ENCODE measurements at regions not wholly inside any gene's neighbourhood (a gene's known extent, or its start where the extent isn't known, plus 50 kb on each side); places are given as distances from the start of the nearest gene placed in this dataset.

DNA sequence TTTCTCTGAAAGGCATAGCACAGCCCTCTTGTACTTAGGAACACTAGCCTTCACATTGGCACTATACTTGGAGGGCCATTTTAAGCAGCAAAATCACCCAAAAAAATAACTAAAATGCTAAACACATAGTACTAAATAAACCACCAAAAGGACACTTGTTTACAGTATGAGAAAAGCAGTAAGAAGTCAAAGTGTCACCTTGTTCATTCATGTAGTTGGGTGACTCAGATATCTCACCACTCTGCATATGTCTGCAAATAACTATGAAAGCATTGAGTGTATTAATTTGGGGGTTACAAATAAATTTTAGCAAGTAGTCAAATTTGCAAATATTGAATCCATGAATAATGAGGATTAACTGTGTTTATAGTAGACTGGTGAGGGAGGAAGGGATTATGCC lies 107.6 kb downstream of the ELAPOR2 start:
- TF ChIP-seq POLR2A (IDR thresholded peaks at IDR 0.05; ENCODE audit: low read depth, low read length) (no peak), TAF1 (IDR thresholded peaks at IDR 0.05; ENCODE audit: borderline replicate concordance, low read depth, low read length) (no peak), POLR2AphosphoS5 (IDR thresholded peaks at IDR 0.05; ENCODE audit: low read depth, low read length) (no peak)
- no peak for FAIRE-seq
- DNase-seq (ENCODE audit: insufficient read length), result no peak

DNA sequence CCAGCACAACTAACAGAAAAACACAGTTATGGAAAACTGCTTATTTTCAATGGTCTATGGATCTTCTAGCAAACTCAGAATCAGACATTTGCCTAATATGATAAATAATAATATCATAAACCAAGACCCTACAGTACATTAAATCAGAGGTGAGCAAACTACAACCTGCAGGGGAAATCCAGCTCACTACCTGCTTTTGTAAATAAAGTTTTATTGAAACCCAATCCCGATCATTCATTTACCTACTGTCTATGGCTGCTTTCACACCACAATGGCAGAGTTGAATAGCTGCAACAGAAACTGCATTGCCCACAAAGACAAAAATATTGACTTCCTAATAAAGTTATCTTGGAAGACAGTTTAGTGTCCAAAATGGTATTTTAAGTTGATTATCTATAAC lies 108.5 kb downstream of the ELAPOR2 start:
- FAIRE-seq (no peak), DNase-seq (ENCODE audit: insufficient read length) (no peak)
- no peak for TF ChIP-seq POLR2A (IDR thresholded peaks at IDR 0.05; ENCODE audit: low read depth, low read length)
- TF ChIP-seq POLR2AphosphoS5 (IDR thresholded peaks at IDR 0.05; ENCODE audit: low read depth, low read length), result no peak
- TF ChIP-seq TAF1 (IDR thresholded peaks at IDR 0.05; ENCODE audit: borderline replicate concordance, low read depth, low read length), result no peak

DNA sequence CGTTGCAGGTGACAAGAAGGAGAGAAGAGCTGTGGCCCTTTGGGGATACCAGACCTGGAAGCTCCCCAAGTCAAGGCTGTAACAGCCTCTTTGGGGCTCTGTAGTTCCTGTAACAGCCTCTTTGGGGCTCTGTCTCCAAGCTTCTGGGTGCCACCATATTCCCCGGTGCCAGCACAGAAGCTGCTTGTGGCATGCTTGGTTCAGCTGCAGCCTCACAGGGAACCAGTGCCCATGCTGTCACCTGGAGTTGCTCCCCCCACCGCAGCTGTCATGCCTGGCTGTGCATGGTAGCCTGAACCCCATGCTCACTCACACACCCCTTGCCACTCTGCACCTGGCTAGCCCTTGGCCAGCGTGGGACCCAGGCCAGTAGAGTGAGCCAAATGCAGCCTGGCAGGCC lies 109.1 kb downstream of the ELAPOR2 start:
- DNase-seq (ENCODE audit: insufficient read length), result no peak
- FAIRE-seq, result no peak
- TF ChIP-seq POLR2A (IDR thresholded peaks at IDR 0.05; ENCODE audit: low read depth, low read length) (no peak), POLR2AphosphoS5 (IDR thresholded peaks at IDR 0.05; ENCODE audit: low read depth, low read length) (no peak), TAF1 (IDR thresholded peaks at IDR 0.05; ENCODE audit: borderline replicate concordance, low read depth, low read length) (no peak)

DNA sequence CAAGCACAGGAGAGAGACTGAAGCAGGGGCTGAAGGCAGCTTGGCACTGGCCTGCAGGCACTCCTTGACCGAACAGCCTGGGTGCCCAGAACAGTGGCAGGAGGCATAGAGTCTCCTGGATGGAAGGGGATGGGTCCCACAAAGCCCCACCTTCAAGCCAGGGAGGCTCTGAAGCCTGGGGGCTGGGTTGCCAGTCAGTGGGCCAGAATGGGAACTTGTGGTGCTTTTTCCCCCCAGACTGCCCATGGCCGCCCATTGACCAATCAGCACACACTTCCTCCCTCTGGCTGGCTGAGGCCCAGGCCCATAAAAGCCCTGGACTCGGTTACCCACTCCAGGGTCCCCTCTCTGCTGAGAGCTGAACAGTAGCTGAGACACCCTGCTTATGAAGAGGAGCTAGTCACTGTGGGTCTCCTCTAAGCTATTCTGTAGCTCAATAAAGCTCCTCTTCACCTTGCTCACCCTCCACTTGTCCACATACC lies 109.6 kb downstream of the ELAPOR2 start:
- TF ChIP-seq POLR2A (IDR thresholded peaks at IDR 0.05; ENCODE audit: low read depth, low read length), result no peak
- TF ChIP-seq TAF1 (IDR thresholded peaks at IDR 0.05; ENCODE audit: borderline replicate concordance, low read depth, low read length), result no peak
- TF ChIP-seq POLR2AphosphoS5 (IDR thresholded peaks at IDR 0.05; ENCODE audit: low read depth, low read length), result no peak
- DNase-seq (ENCODE audit: insufficient read length) (no peak), FAIRE-seq (no peak)

DNA sequence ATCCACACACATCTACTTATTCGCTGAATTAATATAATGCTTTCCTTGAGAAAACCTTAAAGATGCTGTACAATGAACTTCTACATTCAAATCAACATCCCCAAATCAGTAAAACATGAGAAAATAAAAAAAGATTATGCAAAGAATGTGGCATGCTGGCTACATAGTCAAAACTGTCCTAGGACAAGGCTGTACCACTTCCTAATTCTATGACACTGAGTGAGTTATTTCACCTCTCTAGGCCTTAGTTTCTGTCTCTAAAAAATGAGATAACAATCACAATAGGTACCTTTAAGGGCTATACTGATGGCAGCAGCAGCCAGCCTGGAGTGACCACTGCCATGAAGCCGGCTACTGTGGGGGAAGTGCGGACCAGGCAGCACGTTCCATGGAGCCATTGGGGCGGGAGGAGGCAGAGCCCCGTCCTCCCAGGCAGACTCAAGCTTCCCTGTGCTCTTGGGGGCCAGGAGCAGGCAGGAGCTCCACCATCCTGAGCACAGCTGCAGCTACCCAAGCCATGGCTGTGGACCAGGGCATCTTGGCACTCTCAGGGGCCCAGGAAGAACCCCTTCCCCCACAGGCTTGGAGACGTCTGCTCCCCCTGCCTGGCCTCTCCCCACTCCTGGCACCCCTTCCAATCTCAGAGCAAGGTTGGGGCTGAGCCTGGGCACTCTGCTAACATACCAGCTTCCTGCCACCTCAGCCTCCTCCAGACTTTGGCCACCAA lies 110.2 kb downstream of the ELAPOR2 start:
- FAIRE-seq, result peak; percentile 96
- TF ChIP-seq TAF1 (IDR thresholded peaks at IDR 0.05; ENCODE audit: borderline replicate concordance, low read depth, low read length) (no peak), POLR2AphosphoS5 (IDR thresholded peaks at IDR 0.05; ENCODE audit: low read depth, low read length) (no peak), POLR2A (IDR thresholded peaks at IDR 0.05; ENCODE audit: low read depth, low read length) (no peak)

DNA sequence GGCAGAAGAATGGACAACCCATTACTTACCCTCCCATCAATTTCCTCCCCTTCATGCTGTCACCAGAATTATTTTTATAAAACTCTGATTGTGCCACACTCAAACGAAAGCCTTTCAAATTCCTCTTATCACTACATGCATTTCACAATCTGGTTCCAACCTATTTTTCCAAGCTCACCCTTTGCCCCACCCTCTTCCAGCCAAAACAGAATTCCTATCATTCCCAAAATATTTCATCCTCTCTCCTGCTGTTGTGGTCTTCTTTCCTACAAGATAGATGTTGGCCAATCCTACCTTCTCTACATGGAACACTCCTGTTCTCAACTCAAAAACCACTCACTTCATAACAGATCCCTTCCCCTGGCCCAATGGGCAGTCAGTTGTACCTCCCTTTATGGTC lies 111.5 kb downstream of the ELAPOR2 start:
- no peak for TF ChIP-seq POLR2AphosphoS5 (IDR thresholded peaks at IDR 0.05; ENCODE audit: low read depth, low read length)
- TF ChIP-seq TAF1 (IDR thresholded peaks at IDR 0.05; ENCODE audit: borderline replicate concordance, low read depth, low read length), result no peak
- no peak for TF ChIP-seq POLR2A (IDR thresholded peaks at IDR 0.05; ENCODE audit: low read depth, low read length)
- FAIRE-seq (no peak), DNase-seq (ENCODE audit: insufficient read length) (no peak)

More for the DNA sequence above, 110.2 kb downstream of the ELAPOR2 start:
- DNase-seq (ENCODE audit: insufficient read length), result no peak

DNA sequence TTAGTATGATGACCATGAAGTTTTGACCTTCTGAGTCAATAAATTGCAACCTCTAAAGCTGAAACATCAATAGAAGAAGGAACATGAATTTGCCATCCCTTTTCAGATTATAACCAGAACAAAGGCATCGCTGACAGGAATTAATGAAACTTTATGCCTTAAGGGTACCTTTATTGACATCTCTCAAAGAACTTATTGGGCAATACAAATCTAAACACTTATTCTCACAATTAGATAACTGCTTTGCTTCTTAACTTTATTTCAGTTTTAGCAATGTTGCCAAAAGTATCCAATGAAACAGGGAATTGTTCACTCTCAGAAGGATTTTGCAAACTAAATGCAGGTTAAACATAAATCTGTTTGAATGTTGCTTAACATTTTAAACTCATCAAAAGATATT lies 116.0 kb downstream of the ELAPOR2 start:
- DNase-seq (ENCODE audit: insufficient read length), result no peak
- no peak for FAIRE-seq
- TF ChIP-seq POLR2A (IDR thresholded peaks at IDR 0.05; ENCODE audit: low read depth, low read length) (no peak), POLR2AphosphoS5 (IDR thresholded peaks at IDR 0.05; ENCODE audit: low read depth, low read length) (no peak), TAF1 (IDR thresholded peaks at IDR 0.05; ENCODE audit: borderline replicate concordance, low read depth, low read length) (no peak)

DNA sequence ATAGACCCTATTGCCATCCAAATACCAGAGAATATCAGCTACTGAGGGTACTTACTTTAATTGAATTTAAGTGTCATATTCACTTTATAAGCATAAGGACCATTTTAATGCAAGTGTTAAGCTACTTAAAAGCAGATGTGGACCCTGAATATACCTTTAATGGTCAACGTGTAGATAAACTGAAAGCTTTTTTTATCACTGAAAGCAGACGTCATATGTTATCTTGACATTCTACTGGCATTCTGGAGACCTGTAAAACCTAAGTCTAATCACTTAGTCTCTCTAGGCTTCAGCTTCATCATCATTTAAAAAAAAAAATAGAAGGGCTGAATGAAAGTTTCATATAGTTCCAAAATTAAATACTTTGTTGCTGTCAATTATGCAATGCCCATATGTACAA lies 116.5 kb downstream of the ELAPOR2 start:
- TF ChIP-seq POLR2A (IDR thresholded peaks at IDR 0.05; ENCODE audit: low read depth, low read length), result no peak
- no peak for TF ChIP-seq POLR2AphosphoS5 (IDR thresholded peaks at IDR 0.05; ENCODE audit: low read depth, low read length)
- TF ChIP-seq TAF1 (IDR thresholded peaks at IDR 0.05; ENCODE audit: borderline replicate concordance, low read depth, low read length), result no peak
- no peak for FAIRE-seq
- DNase-seq (ENCODE audit: insufficient read length), result no peak

DNA sequence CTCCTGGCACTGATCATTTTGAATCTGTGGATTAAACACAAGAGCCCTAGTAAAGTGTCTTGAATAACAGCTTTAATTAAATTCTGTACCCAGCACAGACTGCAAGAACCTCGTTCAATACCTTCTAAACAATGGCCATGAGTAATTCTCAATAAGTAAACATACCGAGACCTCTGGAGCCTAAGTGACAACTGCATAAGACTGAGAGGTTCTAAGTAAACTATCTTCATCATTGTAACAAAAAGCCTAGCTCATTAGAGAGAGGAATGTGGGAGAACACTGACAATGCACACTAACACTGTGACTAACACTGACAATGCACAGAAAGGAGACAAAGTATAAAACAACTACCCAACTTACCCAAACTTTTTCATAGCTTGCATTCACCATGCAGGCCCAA lies 117.4 kb downstream of the ELAPOR2 start:
- FAIRE-seq (no peak), DNase-seq (ENCODE audit: insufficient read length) (no peak)
- TF ChIP-seq POLR2A (IDR thresholded peaks at IDR 0.05; ENCODE audit: low read depth, low read length) (no peak), POLR2AphosphoS5 (IDR thresholded peaks at IDR 0.05; ENCODE audit: low read depth, low read length) (no peak), TAF1 (IDR thresholded peaks at IDR 0.05; ENCODE audit: borderline replicate concordance, low read depth, low read length) (no peak)

DNA sequence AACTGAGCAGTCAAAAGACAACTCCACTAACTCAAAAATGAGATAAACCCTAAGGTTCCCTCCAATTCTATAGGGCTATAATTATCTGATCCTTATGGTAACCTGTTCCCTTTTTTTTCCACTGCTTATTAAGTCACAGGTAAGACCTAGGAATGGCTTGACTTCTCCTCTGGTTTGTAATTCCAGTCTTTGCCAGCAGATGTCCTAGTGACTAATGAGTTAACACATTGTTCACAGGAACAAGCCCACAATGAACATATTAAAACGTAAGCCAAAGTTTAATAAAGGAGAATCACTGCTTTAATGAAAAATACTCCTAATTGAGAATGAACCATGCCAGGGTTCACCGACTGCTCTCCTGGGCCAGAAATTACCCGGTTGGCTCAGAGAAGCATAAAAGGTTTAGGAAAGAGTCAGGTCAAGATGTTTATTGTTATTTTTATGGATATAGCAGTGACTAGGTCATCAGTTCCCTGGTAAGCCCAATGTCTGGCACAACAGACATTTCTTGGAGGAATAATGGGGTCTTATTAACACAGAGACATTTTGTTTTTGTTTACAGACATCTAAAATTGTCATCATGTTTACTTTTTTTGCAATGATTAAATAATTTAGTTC lies 120.1 kb downstream of the ELAPOR2 start:
- peak; percentile 93 for FAIRE-seq
- TF ChIP-seq POLR2AphosphoS5 (IDR thresholded peaks at IDR 0.05; ENCODE audit: low read depth, low read length) (no peak), POLR2A (IDR thresholded peaks at IDR 0.05; ENCODE audit: low read depth, low read length) (no peak), TAF1 (IDR thresholded peaks at IDR 0.05; ENCODE audit: borderline replicate concordance, low read depth, low read length) (no peak)
- no peak for DNase-seq (ENCODE audit: insufficient read length)

DNA sequence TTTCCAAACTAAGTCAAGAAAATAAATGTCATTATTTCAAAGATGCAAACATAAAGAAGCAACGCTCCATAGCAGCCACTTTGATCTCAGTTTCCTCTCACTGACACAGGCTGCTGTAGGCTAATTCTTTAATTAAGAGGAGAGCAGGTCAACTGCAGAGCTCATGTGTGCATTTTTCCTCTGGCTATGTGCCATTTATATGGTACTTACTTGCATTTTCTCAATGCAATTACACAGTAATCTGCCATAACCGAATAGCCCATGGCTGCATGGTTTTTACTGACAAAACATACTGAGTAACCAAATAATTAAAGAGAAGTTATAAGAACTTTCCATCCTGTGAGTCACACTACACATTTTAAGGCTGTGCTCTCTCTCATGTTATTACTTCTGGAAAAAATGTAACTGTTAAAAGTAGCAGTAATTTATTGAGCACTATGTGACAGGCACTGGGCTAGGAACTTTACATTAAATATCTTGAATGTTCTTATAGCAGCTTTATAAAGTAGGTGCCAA lies 122.0 kb downstream of the ELAPOR2 start:
- FAIRE-seq, result no peak

More for the DNA sequence above, 122.0 kb downstream of the ELAPOR2 start:
- TF ChIP-seq POLR2AphosphoS5 (IDR thresholded peaks at IDR 0.05; ENCODE audit: low read depth, low read length) (no peak), TAF1 (IDR thresholded peaks at IDR 0.05; ENCODE audit: borderline replicate concordance, low read depth, low read length) (no peak), POLR2A (IDR thresholded peaks at IDR 0.05; ENCODE audit: low read depth, low read length) (no peak)
- no peak for DNase-seq (ENCODE audit: insufficient read length)

Data from GM12892 (cell line).